IMR-90 (cell line): ENCODE measurements at regions not wholly inside any gene's neighbourhood (a gene's known extent, or its start where the extent isn't known, plus 50 kb on each side); places are given as distances from the start of the nearest gene placed in this dataset.

Source experiments
- ATAC-seq: fragments of 200-7000 bp; cut with Tn5 transposase; 2 replicates; pipeline ENCODE4 v1.9.1; 2020; ENCODE audit warnings: low read depth, mild to moderate bottlenecking, moderate library complexity
- BruUV-seq: library from RNA; stranded (reverse); fragments of 400-500 nt; replicated peaks from 2 replicates; lab custom pipeline; 2021; lab: Mats Ljungman, UMichigan
- CTCF ChIA-PET: fragments of 300-600 bp; formaldehyde crosslinking; extraction: SDS; loops from one replicate; lab custom pipeline; 2021; ENCODE audit warnings: antibody characterized with exemption; lab: Yijun Ruan, JAX
- POLR2A ChIA-PET: fragments of 300-600 bp; sonication (Branson Sonifier 250); formaldehyde crosslinking; loops from one replicate; lab custom pipeline; 2022; ENCODE audit warnings: antibody characterized with exemption; ENCODE audit not compliant: unreplicated experiment; lab: Charles Lee
- DNase-seq: peaks from one replicate; pipeline ENCODE4 v3.0.0; 2013
- H2AFZ ChIP-seq: replicated peaks from 2 replicates; pipeline ENCODE3; 2013; ENCODE audit warnings: low read length, mild to moderate bottlenecking; ENCODE audit not compliant: poor library complexity
- H2AK5ac ChIP-seq: 2 replicates; pipeline ENCODE4 v1.6.1; 2013; ENCODE audit warnings: low read depth, low read length, inconsistent platforms
- H2AK9ac ChIP-seq: replicated peaks from 2 replicates; pipeline ENCODE3; 2013; ENCODE audit warnings: mild to moderate bottlenecking, low read depth, low read length, moderate library complexity; ENCODE audit not compliant: poor library complexity
- H2BK120ac ChIP-seq: 2 replicates; pipeline ENCODE4 v1.6.1; 2013; ENCODE audit warnings: low read depth, low read length, inconsistent platforms
- H2BK15ac ChIP-seq: 3 replicates; pipeline ENCODE4 v1.6.1; 2013; ENCODE audit warnings: low read depth, low read length, inconsistent platforms
- H2BK20ac ChIP-seq: 2 replicates; pipeline ENCODE4 v1.6.1; 2013; ENCODE audit warnings: low read depth, mild to moderate bottlenecking, inconsistent platforms, low read length, moderate library complexity
- H2BK5ac ChIP-seq: 2 replicates; pipeline ENCODE4 v1.6.1; 2013; ENCODE audit warnings: mild to moderate bottlenecking, low read depth, low read length, inconsistent platforms; ENCODE audit not compliant: poor library complexity, severe bottlenecking
- H3K14ac ChIP-seq: replicated peaks from 2 replicates; pipeline ENCODE4 v1.6.1; 2013; ENCODE audit warnings: low read depth, low read length, inconsistent platforms
- H3K18ac ChIP-seq: 2 replicates; pipeline ENCODE4 v1.6.1; 2013; ENCODE audit warnings: low read depth, low read length, control low read depth
- H3K23ac ChIP-seq: 2 replicates; pipeline ENCODE4 v1.6.1; 2013; ENCODE audit warnings: low read depth, low read length, inconsistent platforms
- H3K27ac ChIP-seq: 2 replicates; pipeline ENCODE4 v1.5.1; 2013; ENCODE audit warnings: mild to moderate bottlenecking, control low read depth, low read length; ENCODE audit not compliant: insufficient read depth
- H3K27me3 ChIP-seq: 2 replicates; pipeline ENCODE4 v1.6.1; 2013; ENCODE audit warnings: low read length; ENCODE audit not compliant: control insufficient read depth, insufficient read depth
- H3K36me3 ChIP-seq: 2 replicates; pipeline ENCODE4 v1.6.1; 2013; ENCODE audit warnings: low read length, mixed read lengths; ENCODE audit not compliant: control insufficient read depth, insufficient read depth
- H3K4ac ChIP-seq: 2 replicates; pipeline ENCODE4 v1.6.1; 2013; ENCODE audit warnings: low read depth, low read length, inconsistent platforms
- H3K4me1 ChIP-seq: 2 replicates; pipeline ENCODE4 v1.6.1; 2013; ENCODE audit warnings: low read length, mixed read lengths; ENCODE audit not compliant: control insufficient read depth, insufficient read depth
- H3K4me2 ChIP-seq: 2 replicates; pipeline ENCODE4 v1.6.1; 2013; ENCODE audit warnings: low read depth, mild to moderate bottlenecking, control low read depth, low read length, moderate library complexity
- H3K4me3 ChIP-seq: 2 replicates; pipeline ENCODE4 v1.5.1; 2013; ENCODE audit warnings: low read depth, mild to moderate bottlenecking, control low read depth, low read length, moderate library complexity; ENCODE audit not compliant: insufficient read depth
- H3K56ac ChIP-seq: 2 replicates; pipeline ENCODE4 v1.6.1; 2013; ENCODE audit warnings: low read length, inconsistent platforms; ENCODE audit not compliant: insufficient read depth; ENCODE audit errors: extremely low read depth
- H3K79me1 ChIP-seq, 2 experiments: 2 replicates each; pipeline ENCODE4 v1.6.1; 2013; ENCODE audit warnings: low read length in 2 of 2, inconsistent platforms in 1 of 2, low read depth in 1 of 2
- H3K9ac ChIP-seq: 2 replicates; pipeline ENCODE4 v1.6.1; 2013; ENCODE audit warnings: low read depth, low read length, control low read depth
- H3K9me1 ChIP-seq: 2 replicates; pipeline ENCODE4 v1.6.1; 2013; ENCODE audit warnings: low read length, inconsistent platforms; ENCODE audit not compliant: insufficient read depth
- H3K9me3 ChIP-seq: 2 replicates; pipeline ENCODE4 v1.6.1; 2013; ENCODE audit warnings: low read length; ENCODE audit not compliant: control insufficient read depth, insufficient read depth
- H4K20me1 ChIP-seq: 2 replicates; pipeline ENCODE4 v1.6.1; 2013; ENCODE audit warnings: low read length, inconsistent platforms; ENCODE audit not compliant: insufficient read depth
- H4K5ac ChIP-seq: 2 replicates; pipeline ENCODE4 v1.6.1; 2013; ENCODE audit warnings: mild to moderate bottlenecking, low read depth, low read length, control low read depth
- H4K8ac ChIP-seq, 2 experiments: 2 replicates each; pipeline ENCODE4 v1.6.1; 2013; ENCODE audit warnings: low read depth in 2 of 2, low read length in 2 of 2, control low read depth in 1 of 2, inconsistent platforms in 1 of 2
- H4K91ac ChIP-seq: 2 replicates; pipeline ENCODE4 v1.6.1; 2013; ENCODE audit warnings: low read depth, low read length, inconsistent platforms; ENCODE audit not compliant: insufficient read depth
- CEBPB ChIP-seq: IDR thresholded peaks from 2 replicates; pipeline ENCODE4 v1.6.1; 2012; ENCODE audit warnings: low read depth, low read length, improper control_type of control experiment
- POLR2A ChIP-seq: IDR thresholded peaks from 2 replicates; pipeline ENCODE4 v1.6.1; 2012; ENCODE audit warnings: mild to moderate bottlenecking, low read depth, low read length
- WGBS, 2 experiments: methylation state at CpG; one replicate each; pipeline versions ENCODE4 v1.1.5 to v1.1.7; 2013; ENCODE audit warnings: missing lambda C conversion rate in 2 of 2; ENCODE audit not compliant: insufficient read length in 1 of 2; ENCODE audit errors: extremely low coverage in 2 of 2; 5-methylcytosine and 5-hydroxymethylcytosine counted together
- dilution Hi-C: fragments of 300-500 bp; cut with HindIII; formaldehyde crosslinking; loops from one replicate; pipeline ENCODE4 v1.14.3; 2018; ENCODE audit warnings: low sequenced_read_pairs; ENCODE audit not compliant: unreplicated experiment
- in situ Hi-C: fragments of 300-500 bp; cut with MboI; formaldehyde crosslinking; loops from 3 replicates; pipeline ENCODE4 v1.14.3; 2019; ENCODE audit warnings: low sequenced_read_pairs, inconsistent platforms, mixed read lengths
- intact Hi-C: fragments of 100-400 bp; cut with micrococcal nuclease; formaldehyde crosslinking; loops from 2 replicates; pipeline ENCODE4 v1.10.0; 2022

DNA sequence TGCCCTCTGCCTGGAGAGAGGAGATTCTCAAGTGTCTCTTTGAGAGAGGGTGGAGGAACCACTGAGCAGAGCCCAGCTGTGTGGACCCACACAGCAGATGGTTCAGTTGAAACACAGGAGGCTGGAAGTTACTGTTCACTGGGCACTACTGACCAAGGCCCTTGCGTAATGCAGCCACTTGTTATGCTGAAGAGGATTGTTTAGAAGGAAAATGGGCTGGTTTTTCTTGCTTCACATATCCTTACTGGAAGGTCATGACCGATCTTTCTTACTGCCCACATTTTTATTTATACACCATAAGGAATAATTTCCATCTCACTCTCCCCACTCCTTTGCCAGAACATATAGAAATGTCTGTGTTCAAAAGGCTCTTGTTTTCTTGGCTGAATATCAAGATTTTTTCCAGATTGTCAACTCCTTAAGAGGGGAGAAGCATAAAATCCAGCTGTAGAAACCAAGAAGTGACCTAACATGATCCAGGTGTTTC, 375.1 kb upstream of the DDHD1 start:
- no peaks in the 10 kb centered on the region for H3K27me3 ChIP-seq
- H2AK9ac ChIP-seq, result no peak overlapping the region
- H3K9me3 ChIP-seq, result no peaks in the 10 kb centered on the region
- no peak overlapping the region; the same call in 1 of the 2 replicates for H3K56ac ChIP-seq
- ATAC-seq (peak; percentile 79), DNase-seq (peak; percentile 81)
- no TSS peak for BruUV-seq
- peak overlapping the region; percentile 75 for H2BK20ac ChIP-seq
- no CpG with 5 or more reads among the region's 2 CpGs for WGBS, 2 experiments
- no peaks in the 10 kb centered on the region for H3K79me1 ChIP-seq
- peak overlapping the region; percentile 78 for H3K4ac ChIP-seq
- no peaks in the 10 kb centered on the region for H3K36me3 ChIP-seq
- no peaks in the 10 kb centered on the region for H4K20me1 ChIP-seq
- dilution Hi-C loops (no loop called here), intact Hi-C loops (no loop called here), in situ Hi-C loops (no loop called here)
- H4K91ac ChIP-seq, result peak overlapping the region; percentile 90
- peak overlapping the region; percentile 96; the same call in 1 of the 2 replicates for H3K27ac ChIP-seq
- no peak overlapping the region for H3K4me3 ChIP-seq
- peak overlapping the region; percentile 41; the same call in 1 of the 2 replicates for H3K23ac ChIP-seq
- peaks cover 7% of the 10 kb centered on the region for H3K9me1 ChIP-seq
- no peak overlapping the region for H3K9ac ChIP-seq
- peak overlapping the region; percentile 97 for H4K5ac ChIP-seq
- TF ChIP-seq CEBPB (peak; percentile 92), POLR2A (no peak)
- peak overlapping the region; percentile 67 for H2BK120ac ChIP-seq
- ChIA-PET CTCF (interaction anchor here (0.7 to 1.1 kb wide), 2 partner anchors 9 to 12 kb away, joined by 3 read pairs; no protein-coding TSS in a partner anchor), POLR2A (no interaction called here)
- peak overlapping the region; percentile 26 for H2BK5ac ChIP-seq
- peak overlapping the region; percentile 84 for H2AFZ ChIP-seq
- H2BK15ac ChIP-seq, result peak overlapping the region; percentile 95; the same call in 2 of the 3 replicates
- peak overlapping the region; percentile 37; the same call in 1 of the 2 replicates for H3K4me2 ChIP-seq
- H4K8ac ChIP-seq, result peak overlapping the region; percentile 67 to 69
- peak overlapping the region; percentile 99 for H3K18ac ChIP-seq
- H2AK5ac ChIP-seq, result peak overlapping the region; percentile 96
- peak overlapping the region; percentile 31 for H3K14ac ChIP-seq
- peaks cover 25% of the 10 kb centered on the region for H3K4me1 ChIP-seq
